ENCODE measurements at regions not wholly inside any gene's neighbourhood (a gene's known extent, or its start where the extent isn't known, plus 50 kb on each side); places are given as distances from the start of the nearest gene placed in this dataset.

GRCh38 chr5:84623019-84623418, 238.3 kb upstream of the EDIL3 start:
- Mint-ChIP-seq H3K9me3 (peaks cover 19% of the 10 kb centered on the region), H3K4me1 (no peaks in the 10 kb centered on the region), H3K4me3 (no peak overlapping the region), H3K36me3 (no peaks in the 10 kb centered on the region), H3K27ac (no peak overlapping the region)
- ATAC-seq (no peak), DNase-seq (ENCODE audit: low spot score in 2 of 2) (no peak)

DNA sequence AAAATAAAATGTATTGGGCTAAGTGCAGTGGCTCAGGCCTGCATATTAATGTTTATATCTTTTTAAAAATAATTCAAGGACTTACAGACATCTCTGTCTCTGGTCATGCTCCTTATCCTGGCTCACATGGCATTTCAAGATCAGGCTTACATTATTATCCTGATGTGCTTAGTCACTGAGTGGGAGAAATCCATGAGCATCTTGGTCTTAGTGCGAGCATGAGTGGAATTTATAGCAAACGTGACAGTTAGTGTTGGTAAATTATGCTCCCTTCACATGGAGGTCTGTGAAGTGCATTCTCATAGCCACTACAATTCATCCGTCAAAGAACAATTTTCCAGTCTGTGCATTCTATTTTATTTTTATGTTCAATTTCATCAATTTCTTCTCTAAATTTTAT, 237.8 kb upstream of the EDIL3 start:
- Mint-ChIP-seq H3K4me3 (no peak overlapping the region), H3K36me3 (no peaks in the 10 kb centered on the region), H3K27ac (no peak overlapping the region), H3K9me3 (peaks cover 19% of the 10 kb centered on the region), H3K4me1 (no peaks in the 10 kb centered on the region)
- DNase-seq (ENCODE audit: low spot score in 2 of 2) (no peak), ATAC-seq (no peak)

GRCh38 chr5:84618262-84618661, 233.6 kb upstream of the EDIL3 start:
- no peak overlapping the region for H3K27ac Mint-ChIP-seq
- H3K9me3 Mint-ChIP-seq, result peaks cover 9% of the 10 kb centered on the region
- no peaks in the 10 kb centered on the region for H3K4me1 Mint-ChIP-seq
- H3K36me3 Mint-ChIP-seq, result no peaks in the 10 kb centered on the region
- H3K4me3 Mint-ChIP-seq, result no peak overlapping the region
- DNase-seq (ENCODE audit: low spot score in 2 of 2) (no peak), ATAC-seq (no peak)

- no peak for DNase-seq (ENCODE audit: low spot score in 2 of 2)
- no peak for ATAC-seq
- H3K4me3 Mint-ChIP-seq, result no peak overlapping the region
- H3K4me1 Mint-ChIP-seq, result no peaks in the 10 kb centered on the region
- H3K36me3 Mint-ChIP-seq, result no peaks in the 10 kb centered on the region
- no peak overlapping the region for H3K27ac Mint-ChIP-seq
- H3K9me3 Mint-ChIP-seq, result peaks cover 2% of the 10 kb centered on the region
Observed at GRCh38 chr5:84614906-84615305, 230.2 kb upstream of the EDIL3 start.

DNA sequence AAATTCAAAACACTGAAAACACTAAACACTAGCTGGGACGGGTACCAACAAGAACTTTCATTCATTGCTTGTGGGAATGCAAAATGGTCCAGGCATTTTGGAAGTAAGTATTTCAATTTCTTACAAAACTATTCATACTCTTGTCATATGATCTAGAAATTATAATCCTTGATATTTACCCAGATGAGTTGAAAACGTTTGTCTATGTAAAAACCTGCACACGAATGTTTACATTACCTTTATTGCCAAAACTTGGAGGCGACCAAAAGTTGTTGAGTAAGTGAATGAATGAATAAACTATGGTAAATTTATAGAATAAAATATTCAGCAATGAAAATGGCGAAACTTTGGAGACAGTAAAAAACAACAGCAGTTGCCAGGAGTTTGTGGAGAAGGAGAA, 222.1 kb upstream of the EDIL3 start:
- H3K36me3 Mint-ChIP-seq, result no peaks in the 10 kb centered on the region
- no peak for ATAC-seq
- no peak overlapping the region for H3K4me3 Mint-ChIP-seq
- no peak for DNase-seq (ENCODE audit: low spot score in 2 of 2)
- H3K4me1 Mint-ChIP-seq, result no peaks in the 10 kb centered on the region
- H3K27ac Mint-ChIP-seq, result no peak overlapping the region
- no peaks in the 10 kb centered on the region for H3K9me3 Mint-ChIP-seq

DNA sequence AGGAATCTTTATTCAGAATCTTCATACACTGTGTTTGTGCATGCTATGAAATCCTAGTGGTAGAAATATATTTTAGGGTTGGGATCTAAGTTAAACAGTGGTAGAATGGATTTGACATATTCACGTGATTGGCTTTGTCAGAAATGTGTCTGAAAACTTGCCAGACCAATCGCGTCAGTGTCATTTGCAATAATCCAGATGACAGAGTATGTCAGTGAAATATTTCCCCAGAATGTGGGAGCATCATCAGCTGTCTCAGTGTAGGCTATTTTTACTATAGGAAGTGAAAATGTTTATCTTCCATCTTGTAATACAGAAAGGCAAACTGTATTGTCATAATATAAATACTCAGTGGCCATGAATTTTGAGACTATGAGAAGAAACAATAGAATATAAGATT, 220.6 kb upstream of the EDIL3 start:
- H3K27ac Mint-ChIP-seq, result no peak overlapping the region
- no peaks in the 10 kb centered on the region for H3K36me3 Mint-ChIP-seq
- no peak overlapping the region for H3K4me3 Mint-ChIP-seq
- no peaks in the 10 kb centered on the region for H3K4me1 Mint-ChIP-seq
- DNase-seq (ENCODE audit: low spot score in 2 of 2) (no peak), ATAC-seq (no peak)
- no peaks in the 10 kb centered on the region for H3K9me3 Mint-ChIP-seq

GRCh38 chr5:84603568-84604185, 219.0 kb upstream of the EDIL3 start:
- no peaks in the 10 kb centered on the region for H3K9me3 Mint-ChIP-seq
- no peak overlapping the region for H3K27ac Mint-ChIP-seq
- H3K36me3 Mint-ChIP-seq, result no peaks in the 10 kb centered on the region
- DNase-seq (ENCODE audit: low spot score in 2 of 2) (no peak), ATAC-seq (no peak)
- H3K4me3 Mint-ChIP-seq, result no peak overlapping the region
- no peaks in the 10 kb centered on the region for H3K4me1 Mint-ChIP-seq

DNA sequence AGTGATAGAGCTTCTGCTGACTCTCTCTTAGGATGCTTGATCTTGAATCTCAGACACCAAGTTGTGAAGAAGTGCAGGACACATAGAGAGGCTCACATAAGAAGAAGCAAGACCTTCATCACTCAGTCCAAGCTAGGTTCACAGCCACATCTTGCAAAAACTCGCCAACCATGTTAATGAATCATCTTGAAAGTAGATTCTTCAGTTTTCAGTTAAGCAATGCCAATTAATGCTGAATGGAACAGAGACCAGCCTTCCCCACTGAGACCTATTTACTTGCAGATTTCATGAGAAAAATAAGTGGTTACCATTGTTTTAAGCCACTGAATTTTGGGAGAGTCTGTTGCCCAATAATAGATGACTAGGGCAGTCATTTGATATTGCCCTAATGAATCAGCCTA, 217.7 kb upstream of the EDIL3 start:
- Mint-ChIP-seq H3K36me3 (no peaks in the 10 kb centered on the region), H3K9me3 (no peaks in the 10 kb centered on the region), H3K4me3 (no peak overlapping the region), H3K27ac (no peak overlapping the region), H3K4me1 (no peaks in the 10 kb centered on the region)
- ATAC-seq (no peak), DNase-seq (ENCODE audit: low spot score in 2 of 2) (no peak)

- no peaks in the 10 kb centered on the region for H3K4me1 Mint-ChIP-seq
- H3K27ac Mint-ChIP-seq, result no peak overlapping the region
- DNase-seq (ENCODE audit: low spot score in 2 of 2), result no peak
- H3K4me3 Mint-ChIP-seq, result no peak overlapping the region
- no peaks in the 10 kb centered on the region for H3K9me3 Mint-ChIP-seq
- ATAC-seq, result no peak
- no peaks in the 10 kb centered on the region for H3K36me3 Mint-ChIP-seq
Observed at GRCh38 chr5:84599964-84600363, 215.3 kb upstream of the EDIL3 start.

DNA sequence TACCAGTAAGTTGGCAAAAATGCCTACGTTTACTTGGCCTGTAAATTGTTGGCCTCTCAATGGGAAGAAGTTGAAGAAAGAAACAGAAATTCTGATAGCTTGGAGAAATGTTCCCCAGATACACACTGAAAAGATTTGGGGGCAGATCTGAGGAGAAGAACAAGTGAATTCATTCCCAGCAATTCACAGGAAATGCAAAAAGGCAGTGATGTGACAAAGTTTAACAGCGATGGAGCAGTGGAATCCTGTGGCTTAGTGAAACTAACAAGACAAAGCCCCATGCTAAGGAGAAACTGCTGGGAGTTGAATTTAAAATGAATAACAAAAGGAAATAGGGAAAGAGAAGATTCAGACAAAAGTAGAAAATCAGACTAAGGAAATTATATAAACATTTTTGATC, 213.2 kb upstream of the EDIL3 start:
- no peak for ATAC-seq
- no peak for DNase-seq (ENCODE audit: low spot score in 2 of 2)
- Mint-ChIP-seq H3K4me3 (no peak overlapping the region), H3K9me3 (no peaks in the 10 kb centered on the region), H3K36me3 (no peaks in the 10 kb centered on the region), H3K4me1 (no peaks in the 10 kb centered on the region), H3K27ac (no peak overlapping the region)

GRCh38 chr5:84590629-84591028, 205.9 kb upstream of the EDIL3 start:
- no peak for ATAC-seq
- no peaks in the 10 kb centered on the region for H3K4me1 Mint-ChIP-seq
- no peak overlapping the region for H3K4me3 Mint-ChIP-seq
- no peak for DNase-seq (ENCODE audit: low spot score in 2 of 2)
- no peak overlapping the region for H3K27ac Mint-ChIP-seq
- H3K9me3 Mint-ChIP-seq, result peaks cover 3% of the 10 kb centered on the region
- H3K36me3 Mint-ChIP-seq, result no peaks in the 10 kb centered on the region

GRCh38 chr5:84589926-84590325, 205.2 kb upstream of the EDIL3 start:
- no peak for ATAC-seq
- peaks cover 3% of the 10 kb centered on the region for H3K9me3 Mint-ChIP-seq
- DNase-seq (ENCODE audit: low spot score in 2 of 2), result no peak
- H3K4me1 Mint-ChIP-seq, result no peaks in the 10 kb centered on the region
- no peaks in the 10 kb centered on the region for H3K36me3 Mint-ChIP-seq
- no peak overlapping the region for H3K27ac Mint-ChIP-seq
- H3K4me3 Mint-ChIP-seq, result no peak overlapping the region

DNA sequence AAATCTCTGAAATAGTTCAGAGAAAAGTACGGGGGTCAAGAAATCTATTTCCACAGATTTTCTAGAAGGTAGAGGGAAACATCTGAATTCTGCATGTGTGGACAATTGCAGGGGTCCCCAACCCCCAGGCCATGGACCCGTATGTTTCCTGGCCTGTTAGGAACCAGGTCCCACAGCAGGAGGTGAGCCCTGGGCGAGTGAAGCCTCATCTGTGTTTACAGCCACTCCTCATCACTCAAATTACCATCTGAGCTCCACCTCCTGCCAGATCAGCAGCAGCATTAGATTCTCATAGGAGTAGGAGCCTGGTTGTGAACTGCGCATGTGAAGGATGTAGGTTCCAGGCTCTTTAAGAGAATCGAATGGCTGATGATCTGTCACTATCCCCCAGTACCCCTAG, 200.5 kb upstream of the EDIL3 start:
- ATAC-seq (no peak), DNase-seq (ENCODE audit: low spot score in 2 of 2) (no peak)
- Mint-ChIP-seq H3K27ac (no peak overlapping the region), H3K4me1 (no peaks in the 10 kb centered on the region), H3K4me3 (no peak overlapping the region), H3K9me3 (peaks cover 3% of the 10 kb centered on the region), H3K36me3 (no peaks in the 10 kb centered on the region)

GRCh38 chr5:84578226-84578625, 193.5 kb upstream of the EDIL3 start:
- DNase-seq (ENCODE audit: low spot score in 2 of 2) (no peak), ATAC-seq (no peak)
- Mint-ChIP-seq H3K9me3 (peaks cover 9% of the 10 kb centered on the region), H3K4me1 (no peaks in the 10 kb centered on the region), H3K36me3 (no peaks in the 10 kb centered on the region), H3K27ac (no peak overlapping the region), H3K4me3 (no peak overlapping the region)

GRCh38 chr5:84573017-84573712, 188.5 kb upstream of the EDIL3 start:
- Mint-ChIP-seq H3K27ac (no peak overlapping the region), H3K36me3 (no peaks in the 10 kb centered on the region), H3K9me3 (peaks cover 16% of the 10 kb centered on the region), H3K4me1 (no peaks in the 10 kb centered on the region), H3K4me3 (no peak overlapping the region)
- DNase-seq (ENCODE audit: low spot score in 2 of 2) (no peak), ATAC-seq (no peak)

DNA sequence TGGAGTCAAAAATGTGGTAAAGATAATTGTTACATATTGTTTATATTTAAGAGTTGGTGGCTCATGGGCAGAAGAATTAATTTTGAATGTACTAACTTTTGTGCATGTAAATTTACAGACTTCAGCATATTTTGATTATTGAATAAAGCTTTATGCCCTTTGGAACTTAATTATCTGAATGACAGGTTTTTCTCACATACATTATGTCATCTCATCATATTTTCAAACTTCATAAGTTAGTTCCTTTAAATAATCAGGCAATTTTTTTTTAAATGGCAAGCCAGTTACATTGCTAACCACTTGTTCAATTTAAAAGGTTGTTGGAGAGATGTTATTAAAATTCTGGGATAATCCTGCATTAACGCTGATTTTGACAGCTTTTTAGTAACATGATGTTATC, 184.6 kb upstream of the EDIL3 start:
- no peak for ATAC-seq
- Mint-ChIP-seq H3K4me1 (no peaks in the 10 kb centered on the region), H3K27ac (no peak overlapping the region), H3K9me3 (peaks cover 13% of the 10 kb centered on the region), H3K4me3 (no peak overlapping the region), H3K36me3 (no peaks in the 10 kb centered on the region)
- no peak for DNase-seq (ENCODE audit: low spot score in 2 of 2)
